ENCODE measurements at regions not wholly inside any gene's neighbourhood (a gene's known extent, or its start where the extent isn't known, plus 50 kb on each side); places are given as distances from the start of the nearest gene placed in this dataset.

DNA sequence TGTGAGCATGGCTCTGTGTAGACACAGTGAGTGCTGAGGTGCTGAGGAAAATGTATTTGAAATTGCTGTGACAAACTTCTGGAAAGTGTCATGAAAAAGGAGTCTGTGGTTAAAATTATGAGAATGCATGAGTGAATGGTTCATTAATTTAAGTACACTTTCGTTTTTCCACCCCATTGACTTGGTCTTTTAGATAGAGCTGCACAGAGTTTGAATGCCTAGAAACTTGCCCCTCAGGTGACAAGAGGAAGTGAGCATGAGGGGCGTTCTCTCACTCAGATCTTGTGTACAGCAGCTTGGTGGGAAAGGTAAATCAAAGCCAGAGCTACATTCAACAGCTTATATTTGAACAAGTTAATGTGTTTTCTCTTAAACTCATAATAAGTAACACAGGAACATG is 296.8 kb downstream of the WDR72 start:
- H3K27ac ChIP-seq, result no peak overlapping the region
- no peak for TF ChIP-seq CTCF (conservative IDR thresholded peaks at IDR 0.05)

GRCh38 chr15:53461677-53462076 is 297.8 kb downstream of the WDR72 start:
- no peak for TF ChIP-seq CTCF (conservative IDR thresholded peaks at IDR 0.05)

GRCh38 chr15:53458736-53459135 is 300.7 kb downstream of the WDR72 start:
- no peak for TF ChIP-seq CTCF (conservative IDR thresholded peaks at IDR 0.05)
- no peak overlapping the region for H3K27ac ChIP-seq

More at GRCh38 chr15:53461677-53462076, 297.8 kb downstream of the WDR72 start:
- no peak overlapping the region for H3K27ac ChIP-seq

DNA sequence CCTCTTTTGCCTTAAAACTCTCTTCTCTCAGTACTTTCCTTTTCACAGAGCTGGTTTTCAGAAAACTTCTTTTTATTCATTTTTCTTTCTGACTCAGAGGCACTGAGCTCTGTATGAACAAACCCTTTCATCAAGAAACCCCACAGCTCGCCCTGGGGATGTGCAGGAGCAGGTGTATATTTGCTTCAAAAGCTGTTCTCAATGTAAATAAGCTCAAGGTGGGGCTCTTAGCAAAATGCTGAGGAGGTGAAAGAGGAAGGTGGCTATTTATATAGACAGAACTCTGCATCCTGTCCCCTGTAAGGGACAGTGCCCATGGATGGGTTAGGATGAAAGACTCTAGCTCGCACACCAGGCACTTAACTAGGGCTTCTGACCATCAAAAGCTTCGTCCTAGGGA is 302.0 kb downstream of the WDR72 start:
- H3K27ac ChIP-seq, result no peak overlapping the region
- TF ChIP-seq CTCF (conservative IDR thresholded peaks at IDR 0.05), result no peak

DNA sequence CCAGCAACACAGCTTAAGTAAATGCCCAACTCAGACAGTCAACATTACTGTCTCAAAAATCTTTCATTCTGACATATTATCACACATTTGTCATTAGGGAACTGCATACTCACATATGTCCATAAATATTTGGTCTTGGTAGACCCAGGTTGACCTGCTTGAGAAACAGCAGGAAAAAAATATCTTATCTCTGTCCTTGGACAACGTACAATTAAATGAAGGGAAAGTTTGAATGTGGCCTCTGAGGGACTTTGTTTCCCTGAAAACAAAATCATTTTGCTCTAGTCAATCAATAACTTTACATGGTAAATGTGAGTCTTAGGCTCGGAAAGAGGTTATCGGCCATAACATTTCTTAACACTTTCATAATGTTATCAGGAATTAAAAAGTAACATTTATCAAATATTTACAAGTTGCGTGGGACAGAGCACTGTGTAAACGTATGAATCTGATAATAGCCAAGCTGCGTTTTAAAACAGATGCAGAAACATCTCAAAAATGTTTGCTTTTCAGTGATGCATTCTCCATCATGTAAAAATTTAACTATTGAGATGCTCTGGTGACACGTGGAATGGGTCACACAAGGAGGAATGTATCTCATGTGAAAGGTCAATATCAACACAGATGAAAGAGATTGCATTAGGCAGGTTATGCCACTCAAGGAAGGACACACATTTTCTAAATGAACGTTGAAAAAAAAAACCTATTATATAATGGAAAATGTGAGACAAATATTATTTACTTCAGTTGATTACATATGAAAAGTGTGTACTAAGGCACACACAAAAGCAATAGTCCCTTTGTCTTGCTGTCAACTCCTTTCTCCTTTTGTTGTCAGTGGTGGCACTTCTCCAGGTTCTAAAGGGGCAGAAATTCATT is 304.4 kb downstream of the WDR72 start:
- no peak for TF ChIP-seq CTCF (conservative IDR thresholded peaks at IDR 0.05)
- no peak overlapping the region for H3K27ac ChIP-seq

DNA sequence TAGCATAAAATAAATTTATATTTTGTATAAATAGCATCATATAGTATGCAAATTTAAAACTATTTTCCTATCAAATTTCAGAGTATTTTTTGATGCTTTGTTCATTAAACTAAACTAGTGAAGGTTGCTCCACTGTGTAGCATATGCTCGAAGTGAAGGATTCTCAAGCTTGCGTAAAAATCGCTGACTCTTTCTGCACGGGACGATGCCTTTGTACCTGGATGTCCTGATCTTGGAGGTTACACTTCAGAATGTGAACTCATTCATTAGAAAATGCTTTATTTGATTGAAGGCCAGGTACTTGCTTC is 305.0 kb downstream of the WDR72 start:
- no peak for TF ChIP-seq CTCF (conservative IDR thresholded peaks at IDR 0.05)

DNA sequence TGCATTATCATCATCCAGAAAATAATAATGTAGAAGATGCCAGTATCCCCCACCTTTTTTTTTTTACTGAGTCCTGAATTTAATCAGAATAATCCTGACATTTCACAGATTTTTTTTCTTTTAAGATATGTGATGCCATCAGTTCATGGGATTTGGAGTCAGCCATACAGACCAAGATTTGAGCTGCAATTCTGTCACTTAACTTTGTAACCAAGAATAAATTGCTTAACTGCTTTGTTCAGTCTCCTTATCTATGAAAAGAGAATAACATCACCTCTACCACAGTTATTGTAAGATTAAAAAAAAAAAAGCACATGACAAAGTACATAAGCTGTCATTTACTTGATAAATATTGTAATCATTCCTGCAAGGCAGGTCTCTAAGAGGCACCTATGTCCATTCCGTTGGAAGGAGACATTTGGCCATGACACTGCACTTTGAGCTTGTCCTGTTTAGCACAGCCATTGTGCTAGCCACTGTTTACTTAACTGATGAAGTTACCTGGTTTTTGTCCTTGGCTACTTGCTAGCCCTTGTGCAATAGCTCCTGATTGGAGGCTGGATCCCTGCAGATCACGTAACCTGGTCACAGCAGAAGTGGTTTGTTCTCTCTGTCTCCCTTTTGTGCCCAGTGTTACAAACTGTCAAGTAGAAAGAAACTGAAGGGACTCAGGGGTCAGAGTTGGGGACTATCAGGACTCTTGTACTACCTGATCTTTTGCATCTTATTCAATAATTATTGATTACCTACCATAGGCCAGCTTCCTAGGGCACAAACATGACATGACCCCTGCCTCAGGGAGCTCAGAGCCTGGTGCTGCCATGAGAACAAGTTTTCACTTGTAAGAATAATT is 306.0 kb downstream of the WDR72 start:
- no peak overlapping the region for H3K27ac ChIP-seq
- TF ChIP-seq CTCF (conservative IDR thresholded peaks at IDR 0.05), result no peak

More for the DNA sequence above, 305.0 kb downstream of the WDR72 start:
- no peak overlapping the region for H3K27ac ChIP-seq

All from VCaP (cell line).